Ovary (tissue), 3 donors: ENCODE measurements at regions not wholly inside any gene's neighbourhood (a gene's known extent, or its start where the extent isn't known, plus 50 kb on each side); places are given as distances from the start of the nearest gene placed in this dataset.

Source experiments
- CTCF ChIP-seq, 3 donors: fragments of 450-650 bp in 2 of 3; fragments of 200-600 bp in 1 of 3; IDR thresholded peaks; one replicate each; pipeline versions ENCODE4 v1.5.1 to v1.8.0; 2016 to 2022; ENCODE audit warnings: antibody characterized with exemption in 3 of 3, mild to moderate bottlenecking in 1 of 3
- POLR2A ChIP-seq: fragments of 450-650 bp; IDR thresholded peaks from one replicate; pipeline ENCODE4 v1.6.1; 2017; ENCODE audit warnings: antibody characterized with exemption, mild to moderate bottlenecking, moderate library complexity
- donor health status: DM: no; HTN: no; CAD: no.

DNA sequence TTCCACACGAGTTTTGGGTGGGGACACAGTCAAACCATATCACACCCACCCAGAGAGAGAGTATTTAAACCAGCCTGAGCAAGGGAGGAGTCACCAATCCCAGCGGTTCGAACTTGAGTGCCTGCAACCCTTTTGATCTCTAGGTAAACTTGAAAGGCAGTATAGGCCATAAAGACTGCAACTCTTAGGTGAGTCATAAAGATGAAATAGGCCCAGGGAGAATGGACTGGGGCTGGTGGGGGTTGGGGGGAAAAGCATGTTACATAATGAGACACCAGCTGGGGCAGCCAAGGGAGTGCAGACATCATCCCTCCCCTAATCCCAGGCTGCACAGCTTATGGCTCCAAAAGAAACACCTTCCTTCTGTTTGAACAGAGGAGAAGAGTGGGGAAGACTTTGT is 99.8 kb upstream of the LHX8 start:
- no peak for TF ChIP-seq CTCF (IDR thresholded peaks at IDR 0.05)
- TF ChIP-seq POLR2A, result no peak
